ENCODE measurements at regions not wholly inside any gene's neighbourhood (a gene's known extent, or its start where the extent isn't known, plus 50 kb on each side); places are given as distances from the start of the nearest gene placed in this dataset.

DNA sequence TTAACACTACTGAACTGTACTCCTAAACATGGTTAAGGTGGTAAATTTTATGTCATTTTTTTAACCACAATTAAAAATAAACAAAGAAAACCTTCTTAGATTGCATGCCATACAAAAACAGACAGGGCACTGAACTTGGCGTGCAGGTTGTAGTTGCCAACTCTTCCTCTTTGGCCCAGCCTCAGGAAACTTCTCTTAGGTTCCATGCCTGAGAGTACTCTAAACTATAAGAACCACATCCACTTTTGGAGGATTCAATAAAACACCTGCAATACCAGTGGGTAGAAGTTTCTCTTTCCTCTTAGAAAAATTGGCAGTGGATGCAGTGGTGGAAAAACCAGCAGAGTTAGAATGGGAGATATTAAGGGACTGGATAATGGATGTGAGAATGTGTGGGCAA, 103.4 kb downstream of the LUZP4 start:
- TF ChIP-seq POLR2A (IDR thresholded peaks at IDR 0.05) = no peak
- TF ChIP-seq, protein P1, sequence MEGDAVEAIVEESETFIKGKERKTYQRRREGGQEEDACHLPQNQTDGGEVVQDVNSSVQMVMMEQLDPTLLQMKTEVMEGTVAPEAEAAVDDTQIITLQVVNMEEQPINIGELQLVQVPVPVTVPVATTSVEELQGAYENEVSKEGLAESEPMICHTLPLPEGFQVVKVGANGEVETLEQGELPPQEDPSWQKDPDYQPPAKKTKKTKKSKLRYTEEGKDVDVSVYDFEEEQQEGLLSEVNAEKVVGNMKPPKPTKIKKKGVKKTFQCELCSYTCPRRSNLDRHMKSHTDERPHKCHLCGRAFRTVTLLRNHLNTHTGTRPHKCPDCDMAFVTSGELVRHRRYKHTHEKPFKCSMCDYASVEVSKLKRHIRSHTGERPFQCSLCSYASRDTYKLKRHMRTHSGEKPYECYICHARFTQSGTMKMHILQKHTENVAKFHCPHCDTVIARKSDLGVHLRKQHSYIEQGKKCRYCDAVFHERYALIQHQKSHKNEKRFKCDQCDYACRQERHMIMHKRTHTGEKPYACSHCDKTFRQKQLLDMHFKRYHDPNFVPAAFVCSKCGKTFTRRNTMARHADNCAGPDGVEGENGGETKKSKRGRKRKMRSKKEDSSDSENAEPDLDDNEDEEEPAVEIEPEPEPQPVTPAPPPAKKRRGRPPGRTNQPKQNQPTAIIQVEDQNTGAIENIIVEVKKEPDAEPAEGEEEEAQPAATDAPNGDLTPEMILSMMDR (IDR thresholded peaks at IDR 0.05) = no peak
